ENCODE measurements at regions not wholly inside any gene's neighbourhood (a gene's known extent, or its start where the extent isn't known, plus 50 kb on each side); places are given as distances from the start of the nearest gene placed in this dataset.
"Not testable (repeated sequence)": the region's sequence is repeated elsewhere in the genome, so short reads cannot be mapped to it uniquely, and the experiment has no call there.

GRCh38 chr7:131937868-131938267 lies 381.4 kb upstream of the PODXL start:
- no peak for DNase-seq (ENCODE audit: low read depth in 2 of 2)

- no peak for DNase-seq (ENCODE audit: low read depth in 2 of 2)
These were observed 378.8 kb upstream of the PODXL start for GRCh38 chr7:131935180-131935579.

- no peak for DNase-seq (ENCODE audit: low read depth in 2 of 2)
These were observed 378.0 kb upstream of the PODXL start for GRCh38 chr7:131934452-131934851.

GRCh38 chr7:131933751-131934289 lies 377.4 kb upstream of the PODXL start:
- no peak for DNase-seq (ENCODE audit: low read depth in 2 of 2)

- not testable (repeated sequence) for DNase-seq (ENCODE audit: low read depth in 2 of 2)
These were observed 376.8 kb upstream of the PODXL start for GRCh38 chr7:131933219-131933618.

- DNase-seq (ENCODE audit: low read depth in 2 of 2) = no peak
These were observed 375.8 kb upstream of the PODXL start for GRCh38 chr7:131932271-131932670.

GRCh38 chr7:131931370-131931769 lies 374.9 kb upstream of the PODXL start:
- DNase-seq (ENCODE audit: low read depth in 2 of 2) = no peak

GRCh38 chr7:131929632-131930031 lies 373.2 kb upstream of the PODXL start:
- DNase-seq (ENCODE audit: low read depth in 2 of 2) = no peak

GRCh38 chr7:131927770-131928423 lies 371.5 kb upstream of the PODXL start:
- DNase-seq (ENCODE audit: low read depth in 2 of 2) = no peak

GRCh38 chr7:131925636-131926035 lies 369.2 kb upstream of the PODXL start:
- no peak for DNase-seq (ENCODE audit: low read depth in 2 of 2)

- DNase-seq (ENCODE audit: low read depth in 2 of 2) = no peak
These were observed 368.4 kb upstream of the PODXL start for GRCh38 chr7:131924857-131925256.

GRCh38 chr7:131922948-131923347 lies 366.5 kb upstream of the PODXL start:
- not testable (repeated sequence) for DNase-seq (ENCODE audit: low read depth in 2 of 2)

GRCh38 chr7:131921016-131921415 lies 364.6 kb upstream of the PODXL start:
- DNase-seq (ENCODE audit: low read depth in 2 of 2) = no peak

- DNase-seq (ENCODE audit: low read depth in 2 of 2) = no peak
These were observed 363.7 kb upstream of the PODXL start for GRCh38 chr7:131919920-131920709.

GRCh38 chr7:131911112-131911511 lies 354.7 kb upstream of the PODXL start:
- DNase-seq (ENCODE audit: low read depth in 2 of 2) = no peak

GRCh38 chr7:131909151-131909768 lies 352.8 kb upstream of the PODXL start:
- no peak for DNase-seq (ENCODE audit: low read depth in 2 of 2)

- DNase-seq (ENCODE audit: low read depth in 2 of 2) = no peak
These were observed 352.3 kb upstream of the PODXL start for GRCh38 chr7:131908714-131909113.

GRCh38 chr7:131905471-131905973 lies 349.1 kb upstream of the PODXL start:
- DNase-seq (ENCODE audit: low read depth in 2 of 2) = no peak

GRCh38 chr7:131904760-131905327 lies 348.4 kb upstream of the PODXL start:
- DNase-seq (ENCODE audit: low read depth in 2 of 2) = no peak

- DNase-seq (ENCODE audit: low read depth in 2 of 2) = no peak
These were observed 346.9 kb upstream of the PODXL start for GRCh38 chr7:131903315-131903714.

- no peak for DNase-seq (ENCODE audit: low read depth in 2 of 2)
These were observed 344.4 kb upstream of the PODXL start for GRCh38 chr7:131900785-131901287.
